NCI-H2196 treated with DMSO at 0.1 percent for 48 hours (cell line): ENCODE measurements at regions not wholly inside any gene's neighbourhood (a gene's known extent, or its start where the extent isn't known, plus 50 kb on each side); places are given as distances from the start of the nearest gene placed in this dataset.
"Not testable (repeated sequence)": the region's sequence is repeated elsewhere in the genome, so short reads cannot be mapped to it uniquely, and the experiment has no call there.

Source experiments
- DNase-seq: peaks from one replicate; lab custom pipeline; 2025; ENCODE audit not compliant: unreplicated experiment; lab: John Stamatoyannopoulos, UW

DNA sequence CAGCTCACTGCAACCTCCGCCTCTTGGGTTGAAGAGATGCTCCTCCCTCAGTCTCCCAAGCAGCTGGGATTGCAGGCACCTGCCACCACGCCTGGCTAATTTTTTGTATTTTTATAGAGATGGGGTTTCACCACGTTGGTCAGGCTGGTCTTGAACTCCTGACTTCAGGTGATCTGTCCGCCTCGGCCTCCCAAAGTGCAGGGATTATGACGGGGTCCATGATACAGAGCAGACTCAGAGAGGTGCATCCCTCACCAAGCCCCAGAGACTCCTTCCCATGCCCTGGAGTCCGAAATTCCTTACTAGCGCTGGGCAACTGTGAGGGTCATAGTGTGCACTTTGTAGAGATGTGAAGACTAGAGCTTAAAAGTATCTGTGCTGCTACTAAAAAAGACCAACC lies 99.8 kb upstream of the IRX4 start:
- not testable (repeated sequence) for DNase-seq

DNA sequence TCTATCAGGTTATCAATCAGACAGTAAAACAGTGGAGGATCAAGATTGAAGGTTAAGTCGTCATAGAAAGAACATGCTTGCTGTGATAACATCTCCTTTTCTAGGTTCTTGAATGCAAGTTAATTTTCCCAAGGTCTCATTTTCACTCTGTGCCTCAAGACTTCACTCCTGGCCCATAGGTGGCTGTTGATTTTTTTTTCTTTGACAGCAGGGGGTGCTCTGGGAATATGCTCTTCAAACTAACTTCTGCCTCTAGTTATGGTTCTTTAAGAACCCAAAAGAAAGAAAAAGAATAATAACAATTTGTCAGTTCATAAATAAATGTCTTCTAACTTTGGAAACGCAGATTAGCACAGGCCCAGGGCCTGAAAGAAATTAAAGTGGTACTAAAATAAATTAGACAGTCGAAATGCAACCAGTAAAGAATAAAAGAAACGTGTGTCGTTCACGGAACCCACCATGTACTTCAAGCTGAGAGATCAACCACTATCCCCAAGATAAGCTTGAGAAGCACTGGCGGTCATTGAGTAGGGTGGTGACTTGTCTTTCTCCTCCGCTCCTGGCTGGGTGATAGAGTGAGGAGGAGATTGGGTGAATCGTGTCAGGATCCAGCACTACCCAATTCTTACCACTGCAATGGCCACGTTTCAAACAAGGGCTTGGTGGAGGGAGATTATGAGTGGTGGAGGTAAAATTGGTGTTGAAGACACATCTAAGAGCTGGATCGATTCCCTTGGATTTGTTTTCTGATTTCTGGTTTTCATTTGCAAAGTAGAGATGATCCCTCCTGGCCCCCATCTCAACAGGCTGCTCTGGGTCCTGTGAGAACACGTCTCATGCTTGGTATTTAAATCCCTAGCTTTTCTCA lies 93.4 kb upstream of the IRX4 start:
- DNase-seq, result no peak

DNA sequence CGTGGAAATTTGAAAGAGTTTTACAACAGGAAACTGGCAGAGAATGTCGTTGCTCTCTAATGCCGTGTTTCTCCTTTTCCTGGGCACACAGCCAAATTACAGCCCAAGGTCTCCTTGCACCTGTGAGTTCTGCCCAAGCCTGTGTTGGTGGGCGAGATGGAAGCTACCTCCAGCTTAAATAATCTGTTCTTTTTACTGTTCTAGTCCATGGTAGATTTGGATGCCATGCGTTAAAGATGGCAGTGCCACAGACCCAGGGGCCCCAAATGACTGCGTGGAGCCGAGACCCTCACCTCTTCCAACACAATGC lies 92.6 kb upstream of the IRX4 start:
- no peak for DNase-seq

DNA sequence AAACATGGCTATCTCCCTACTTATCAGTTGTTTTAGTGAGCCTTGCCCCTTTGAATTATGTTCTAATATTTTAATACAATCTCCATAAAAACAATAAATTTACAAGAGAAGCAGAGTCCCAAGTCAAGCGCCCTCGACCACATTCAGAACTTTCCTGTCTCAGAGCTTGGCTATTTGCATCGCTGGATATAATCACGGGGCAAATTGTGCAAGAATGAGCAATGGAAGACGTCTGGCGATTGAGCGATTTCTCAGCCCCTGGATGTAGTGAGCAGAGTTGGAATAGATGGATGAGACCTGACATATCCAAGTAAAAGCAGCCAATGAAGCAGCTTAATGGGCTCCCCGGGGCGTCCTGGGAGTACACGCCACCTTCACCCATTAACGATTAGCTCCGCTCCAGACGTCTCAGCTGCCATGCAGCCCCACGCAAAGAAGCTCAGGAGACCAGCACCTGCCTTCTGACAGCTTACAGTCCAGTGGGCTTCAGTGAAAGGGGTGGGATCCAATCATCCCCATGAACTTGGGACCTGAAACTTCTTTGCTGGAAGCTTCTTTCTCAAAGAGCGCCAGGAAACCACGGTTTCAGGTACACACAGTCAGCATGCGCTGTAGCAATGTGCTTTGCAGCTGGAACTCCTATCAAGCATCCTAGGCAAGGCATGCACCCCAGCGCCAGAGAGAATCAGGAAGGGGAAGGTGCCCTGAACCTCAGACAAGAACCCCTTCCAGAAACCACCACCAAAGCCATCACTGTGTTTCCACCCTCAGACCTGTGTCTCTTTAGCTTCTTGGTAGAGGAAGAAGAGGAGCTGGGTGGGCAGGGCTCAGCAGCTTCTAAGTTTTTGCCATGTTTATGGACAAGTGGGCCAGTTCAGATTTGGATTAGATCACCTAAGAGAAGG lies 92.0 kb upstream of the IRX4 start:
- DNase-seq, result no peak

DNA sequence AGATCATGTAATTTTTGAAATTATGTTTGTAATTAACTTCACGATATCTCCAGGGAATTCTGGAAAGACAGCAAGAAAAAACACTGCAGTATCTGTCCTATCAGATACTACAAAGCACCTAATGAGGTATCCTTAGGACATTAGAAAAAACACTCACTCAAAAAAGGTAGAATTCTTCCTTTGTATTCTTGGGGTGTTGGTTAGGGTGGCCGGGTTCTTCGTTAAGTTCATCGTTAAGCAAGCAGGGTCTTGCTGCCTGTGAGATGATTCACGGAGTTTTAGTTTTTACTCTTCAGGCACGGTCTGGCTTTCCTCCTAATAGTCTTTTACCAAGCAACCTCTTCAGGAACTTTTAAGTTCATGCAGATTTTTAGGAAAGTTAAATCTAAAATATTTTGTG lies 91.4 kb upstream of the IRX4 start:
- no peak for DNase-seq

DNA sequence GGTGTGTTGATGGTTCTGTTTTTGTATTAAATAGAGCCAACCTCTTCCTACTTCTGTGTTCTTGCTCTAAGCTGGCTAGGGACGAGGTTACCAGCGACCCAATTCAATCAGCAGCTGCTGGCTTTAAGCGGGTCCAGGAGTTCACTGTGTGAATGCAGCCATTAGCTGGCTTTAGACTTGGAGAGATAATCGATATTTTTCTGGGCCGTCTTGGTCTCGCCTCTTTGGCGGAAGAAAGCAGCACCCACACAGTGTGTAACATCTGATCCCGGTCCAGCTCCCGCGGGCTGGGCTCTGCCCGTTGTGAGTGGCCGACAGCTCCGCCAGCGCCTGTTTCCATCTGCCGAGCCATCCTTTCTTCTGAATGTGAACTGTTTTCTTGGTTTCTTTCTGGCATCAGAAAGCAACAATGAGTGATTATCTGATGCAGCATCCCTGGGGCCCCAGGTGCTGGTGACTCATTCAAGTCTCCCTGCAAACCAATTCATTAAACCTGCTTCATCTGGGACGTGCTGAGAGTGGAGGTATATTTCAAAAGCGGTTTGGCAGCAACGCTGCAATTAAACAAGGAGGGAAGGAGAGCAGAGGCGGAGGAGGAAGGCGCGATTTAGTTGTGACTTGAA lies 90.8 kb upstream of the IRX4 start:
- DNase-seq, result no peak

DNA sequence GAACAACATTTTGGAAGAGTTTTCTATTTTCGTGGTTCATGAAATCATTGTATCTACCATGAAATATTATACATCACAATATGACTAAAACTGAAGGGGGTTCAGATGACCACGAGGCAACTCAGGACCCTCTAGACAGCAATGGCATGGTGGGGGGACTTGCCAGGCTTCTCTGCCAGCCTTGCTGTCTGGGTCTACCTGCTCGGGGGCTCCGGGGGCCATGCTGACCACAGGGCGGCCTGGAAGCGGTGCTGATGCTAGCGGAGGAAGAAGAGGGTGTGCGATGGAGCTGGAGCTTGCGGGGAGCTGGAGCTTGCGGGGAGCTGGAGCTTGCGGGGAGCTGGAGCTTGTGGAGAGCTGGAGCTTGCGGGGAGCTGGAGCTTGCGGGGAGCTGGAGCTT lies 89.2 kb upstream of the IRX4 start:
- DNase-seq, result no peak

DNA sequence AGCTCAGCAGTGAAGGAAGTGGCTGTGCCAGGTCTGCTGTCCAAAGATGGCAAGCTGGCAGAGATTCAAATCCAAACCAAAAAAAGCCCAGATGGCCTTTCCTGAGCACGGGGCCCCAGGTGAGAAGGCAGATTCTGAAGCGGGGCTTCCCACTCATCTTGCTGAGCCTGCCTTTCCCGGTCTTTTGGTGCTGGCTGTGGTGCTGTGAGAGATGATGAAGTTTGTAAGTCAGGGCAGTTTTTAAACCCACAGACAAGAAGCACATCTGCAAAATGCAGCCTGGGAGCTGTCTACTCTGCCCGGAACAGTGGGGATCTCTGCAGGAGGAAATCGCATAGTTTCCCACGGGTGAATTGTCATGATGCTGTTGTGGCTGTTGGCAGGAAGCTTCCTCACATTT lies 85.0 kb upstream of the IRX4 start:
- DNase-seq, result no peak

DNA sequence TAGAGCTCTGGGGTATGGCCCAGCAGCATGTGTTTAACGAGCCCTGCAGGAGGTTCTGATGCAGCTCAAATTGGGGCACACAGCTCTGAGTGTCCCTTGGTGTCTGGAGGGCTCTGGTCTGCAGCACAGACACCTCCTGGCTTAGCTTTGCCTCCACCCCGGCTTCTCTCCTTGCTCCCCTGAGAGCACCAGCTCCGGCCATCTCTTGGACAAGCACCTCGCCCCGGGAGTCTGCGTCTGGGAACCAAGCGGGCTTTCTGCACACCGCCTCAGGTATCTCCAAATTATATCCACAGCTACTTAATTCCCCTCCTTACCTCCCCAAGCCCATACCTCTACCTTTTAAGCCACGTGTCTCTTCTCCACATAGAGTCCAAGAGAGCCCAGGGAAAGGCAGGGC lies 83.7 kb upstream of the IRX4 start:
- no peak for DNase-seq

DNA sequence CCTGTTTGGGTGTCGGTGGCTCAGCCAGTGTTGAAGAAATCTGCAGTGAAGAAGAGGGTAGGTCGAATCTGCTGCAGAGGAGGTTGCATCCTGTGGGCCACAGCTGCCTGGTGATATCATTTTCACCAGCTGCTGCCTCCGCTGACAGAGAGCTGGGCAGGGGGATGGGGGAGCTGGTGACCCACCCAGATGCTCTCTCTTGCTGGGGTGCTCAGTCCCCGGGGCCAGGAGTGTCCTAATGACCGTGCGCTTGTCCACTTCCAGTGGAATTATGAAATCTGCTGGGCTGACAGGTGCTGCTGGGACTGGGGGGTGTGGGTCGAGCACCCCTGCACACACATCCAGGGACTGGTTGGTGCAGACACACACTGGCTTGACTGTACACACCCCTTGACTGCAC lies 83.2 kb upstream of the IRX4 start:
- no peak for DNase-seq

DNA sequence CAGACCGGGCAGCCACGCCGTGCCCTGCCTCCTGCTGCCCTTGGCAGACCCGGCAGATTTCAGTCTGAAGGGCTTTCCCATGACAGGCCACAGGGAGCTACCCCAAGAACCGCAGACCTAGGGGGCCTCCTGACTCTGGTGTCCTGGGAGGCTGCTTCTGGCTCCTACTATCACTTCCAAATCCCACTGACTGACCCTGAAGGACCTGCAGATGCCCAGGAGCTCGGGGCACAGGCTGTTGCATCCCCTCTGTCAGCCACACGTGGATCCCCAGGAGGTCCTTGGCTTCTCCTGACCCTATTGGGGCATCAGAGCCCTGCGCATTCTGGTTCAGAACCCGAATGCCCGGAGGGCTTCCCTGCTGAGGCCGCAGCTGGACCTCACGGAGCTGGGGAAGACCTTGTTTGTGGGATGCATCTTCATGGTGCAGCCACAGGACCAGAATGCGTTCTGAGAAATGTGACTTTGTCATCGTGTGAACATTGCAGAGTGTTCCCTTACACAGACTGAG lies 81.3 kb upstream of the IRX4 start:
- no peak for DNase-seq

DNA sequence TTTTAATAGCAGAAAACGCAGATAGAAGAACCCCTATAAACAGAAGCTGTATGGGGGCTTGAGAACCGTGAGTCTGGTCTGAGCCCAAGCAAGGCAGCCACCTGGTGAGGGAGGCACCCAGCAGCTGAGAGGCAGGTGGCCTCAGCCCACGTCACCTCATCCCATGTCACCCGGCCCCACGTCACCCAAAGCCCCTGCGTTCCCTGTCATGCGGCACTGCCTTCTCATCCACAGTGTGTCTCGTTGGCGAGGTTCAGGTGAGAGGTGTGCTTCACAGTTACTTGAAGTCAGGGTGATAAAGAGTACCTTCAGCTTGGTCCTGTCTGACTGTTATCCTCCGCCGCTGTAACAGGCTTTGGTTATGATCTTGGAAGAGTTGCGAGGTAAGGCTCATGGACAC lies 80.6 kb upstream of the IRX4 start:
- no peak for DNase-seq

DNA sequence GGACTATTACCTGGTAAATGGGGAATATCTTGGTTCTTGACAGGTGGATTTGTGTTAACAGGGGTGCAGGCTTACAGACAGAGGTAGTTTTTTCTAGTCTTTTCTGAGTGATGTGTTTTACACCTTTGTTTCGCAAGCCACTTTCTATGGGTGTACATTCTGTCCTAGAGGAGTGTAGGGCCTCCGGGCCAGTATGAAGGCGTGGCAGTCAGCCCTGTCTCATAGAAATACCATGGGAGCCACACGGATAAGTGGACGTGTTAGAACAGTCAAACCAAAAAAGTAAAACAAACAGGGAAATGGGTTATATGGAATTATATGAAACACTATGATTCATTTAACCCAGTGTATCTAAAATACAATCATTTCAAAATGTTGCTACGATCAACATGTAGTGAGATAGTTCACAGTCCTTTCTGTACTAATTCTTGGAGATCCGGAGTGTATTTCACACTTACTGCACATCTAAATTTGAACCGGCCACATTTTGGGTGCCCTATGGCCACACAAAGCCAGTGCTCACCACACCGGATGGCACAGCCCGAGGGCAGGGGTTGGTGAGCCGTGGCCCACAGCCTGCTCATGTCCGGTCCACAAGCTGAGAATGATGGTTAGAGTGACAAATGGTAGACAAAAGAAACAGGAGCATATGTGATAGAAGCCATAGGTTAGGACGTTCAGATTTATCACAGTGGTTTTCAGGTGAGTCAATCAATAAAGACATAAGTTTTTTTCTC lies 80.1 kb upstream of the IRX4 start:
- no peak for DNase-seq

DNA sequence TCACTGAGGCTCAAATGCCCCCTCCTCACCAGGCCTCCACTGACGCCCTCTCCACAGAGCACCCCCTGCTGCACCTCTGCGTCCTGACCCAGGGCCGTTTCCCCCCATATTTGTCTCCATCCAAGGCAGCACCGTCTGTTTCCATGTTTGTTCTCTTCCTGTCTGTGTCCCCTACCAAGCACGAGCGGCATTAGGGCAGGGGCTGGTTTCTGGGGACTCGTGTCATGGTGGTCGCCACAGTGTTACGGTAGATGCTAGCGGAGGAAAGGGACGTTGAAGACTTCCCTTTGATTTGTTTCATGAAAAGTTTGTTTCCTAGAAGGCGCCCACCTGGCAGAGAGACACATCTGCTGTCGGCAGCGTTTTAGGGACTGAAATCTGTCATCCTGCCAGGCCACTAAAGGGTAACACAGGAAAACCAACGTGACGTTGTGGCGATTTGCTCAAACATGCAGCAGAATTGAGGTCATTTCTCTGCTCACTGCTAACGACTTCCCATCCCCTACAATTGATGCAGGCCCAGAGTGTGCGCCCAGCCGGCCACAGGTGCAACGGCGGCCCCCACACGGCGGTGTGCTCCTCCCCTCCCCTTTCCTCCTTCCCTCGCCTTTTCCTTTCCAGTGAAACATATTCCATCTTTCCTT lies 79.3 kb upstream of the IRX4 start:
- DNase-seq, result no peak

DNA sequence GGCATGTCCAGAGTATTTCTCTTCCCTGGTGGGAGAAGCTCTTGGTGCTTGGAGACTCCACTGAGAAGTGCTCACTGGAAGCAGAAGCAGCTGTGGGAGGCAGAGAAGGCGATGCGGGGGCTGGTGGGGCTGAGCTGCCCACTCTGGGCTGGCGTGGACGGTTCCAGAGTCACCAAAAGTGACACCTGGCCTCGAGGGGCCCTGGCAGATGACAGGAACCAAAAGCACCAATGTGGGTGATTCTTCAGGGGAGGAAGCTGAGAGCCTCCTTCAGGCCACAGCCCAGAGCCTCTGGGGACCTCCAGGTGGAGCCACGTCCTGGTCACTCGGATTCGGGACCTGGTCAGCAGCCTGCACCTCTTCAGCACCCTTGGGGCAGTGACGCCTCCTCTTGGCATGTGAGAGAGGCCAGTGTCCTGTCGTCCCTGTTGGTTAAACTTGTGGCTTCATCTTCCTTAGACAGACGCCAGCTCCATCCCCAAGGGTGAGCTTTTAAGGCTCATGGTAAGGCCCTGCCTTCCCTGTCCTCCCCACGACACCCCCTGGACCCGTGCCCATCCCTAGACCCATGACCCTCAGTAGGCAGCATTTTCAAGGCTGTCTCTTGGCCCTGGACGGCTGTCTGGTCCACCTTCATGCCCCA lies 78.7 kb upstream of the IRX4 start:
- no peak for DNase-seq

DNA sequence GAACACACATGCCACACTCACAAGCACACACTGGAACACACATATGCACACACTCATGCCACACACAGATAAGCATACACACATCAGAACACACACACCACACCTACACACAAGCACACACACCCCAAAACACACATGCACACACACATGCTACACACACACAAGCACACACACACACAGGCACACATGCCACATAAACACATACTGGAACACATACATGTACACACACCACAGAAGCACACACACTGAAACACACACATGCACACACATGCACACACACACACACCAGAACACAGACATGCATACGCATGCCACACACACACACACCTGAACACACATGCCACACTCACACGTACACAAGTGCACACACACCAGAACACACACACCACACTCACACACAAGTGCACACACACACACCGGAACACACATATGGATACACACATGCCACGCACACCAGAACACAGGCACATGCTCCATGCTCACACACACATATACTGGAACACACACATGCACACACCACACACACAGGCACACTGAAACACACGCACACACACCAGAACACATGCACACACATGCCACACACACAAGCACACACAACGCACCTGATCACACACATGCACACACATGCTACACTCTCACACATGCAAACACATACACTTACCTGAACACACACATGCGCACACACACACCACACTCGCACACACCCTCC lies 78.0 kb upstream of the IRX4 start:
- DNase-seq, result no peak

DNA sequence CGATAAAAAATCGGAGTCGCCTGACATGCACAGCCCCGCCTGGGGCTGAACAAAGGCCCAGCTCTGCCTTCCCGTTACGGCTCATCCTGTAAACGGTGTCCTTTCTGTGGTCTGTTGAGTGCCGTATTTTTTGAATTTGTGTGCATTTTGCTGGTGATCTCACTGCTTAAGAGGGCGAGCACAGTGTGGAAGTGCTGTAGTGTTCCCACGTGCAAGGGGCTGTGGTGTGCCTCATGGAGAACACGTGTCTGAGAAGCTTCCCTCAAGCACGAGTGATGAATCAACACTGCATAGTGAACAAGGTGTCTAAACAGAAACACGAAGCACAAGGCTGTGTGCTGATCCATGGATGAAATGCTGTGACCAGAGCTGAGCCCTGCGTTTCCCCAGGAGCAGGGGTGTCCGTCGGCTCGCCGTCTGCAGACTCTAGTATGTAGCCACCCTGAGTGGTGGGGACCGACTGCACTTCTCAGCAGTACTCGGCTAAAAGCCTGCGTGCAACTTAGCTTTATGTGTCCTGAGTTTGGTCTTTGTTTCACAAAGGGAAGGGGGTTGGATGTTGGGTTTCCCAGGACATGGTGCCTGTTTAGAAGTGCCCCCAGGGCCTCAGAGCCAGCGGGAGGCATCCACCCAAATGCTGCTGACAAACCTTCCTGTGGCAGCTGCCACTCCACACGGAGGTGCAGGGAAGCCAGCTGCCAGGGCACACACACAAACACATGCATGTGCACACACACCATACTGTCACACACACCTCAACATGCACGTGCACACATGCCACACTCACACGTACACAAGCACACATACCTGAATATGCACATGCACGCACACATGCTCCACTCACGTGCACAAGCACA lies 77.2 kb upstream of the IRX4 start:
- no peak for DNase-seq

DNA sequence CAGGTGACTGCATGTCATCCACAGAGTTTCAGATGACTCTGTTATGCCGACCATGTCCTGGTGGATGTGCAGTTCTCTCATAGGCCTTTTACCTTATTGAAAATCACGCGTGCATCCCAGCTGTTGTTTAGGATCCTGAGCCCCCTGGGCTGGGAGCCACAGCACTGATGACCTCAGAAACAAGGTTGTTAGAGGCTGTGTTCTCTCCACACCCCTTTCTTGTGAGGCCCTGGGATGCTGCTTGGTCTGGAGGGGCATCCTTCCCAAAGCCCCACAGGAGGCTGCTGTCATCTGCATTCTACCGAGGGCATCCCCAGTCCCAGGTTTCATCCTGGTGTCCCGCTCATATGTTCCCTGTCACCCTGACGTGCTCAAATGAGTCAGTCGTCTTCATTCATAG lies 76.5 kb upstream of the IRX4 start:
- no peak for DNase-seq
